Right atrium auricular region (tissue), 2 donors: ENCODE measurements at regions not wholly inside any gene's neighbourhood (a gene's known extent, or its start where the extent isn't known, plus 50 kb on each side); places are given as distances from the start of the nearest gene placed in this dataset.

Source experiments
- DNase-seq: peaks from one replicate; pipeline ENCODE4 v3.0.0-alpha.2; 2019; ENCODE audit warnings: low spot score
- H3K27ac ChIP-seq, 2 donors: fragments of 200-600 bp; sonication (generic); 1 replicate in 1 of 2; 2 replicates in 1 of 2; pipeline ENCODE4 v1.5.1; 2016 to 2019
- H3K27me3 ChIP-seq, 2 donors: fragments of 200-600 bp; sonication (generic); one replicate each; pipeline versions ENCODE4 v1.5.1 to v1.6.0; 2017 to 2019
- H3K36me3 ChIP-seq: fragments of 200-600 bp; sonication (generic); one replicate; pipeline ENCODE4 v1.5.1; 2016
- H3K4me1 ChIP-seq, 2 donors: fragments of 200-600 bp; sonication (generic); one replicate each; pipeline versions ENCODE4 v1.5.1 to v1.6.0; 2017 to 2019
- H3K4me3 ChIP-seq, 2 donors: fragments of 200-600 bp; sonication (generic); 1 replicate in 1 of 2; 2 replicates in 1 of 2; pipeline ENCODE4 v1.5.1; 2017 to 2019; ENCODE audit warnings: mild to moderate bottlenecking in 1 of 2, moderate library complexity in 1 of 2
- H3K9me3 ChIP-seq, 2 donors: fragments of 200-600 bp; sonication (generic); one replicate each; pipeline ENCODE4 v1.5.1; 2019
- TF ChIP-seq, protein P1 (sequence below), 2 donors: fragments of 200-600 bp; sonication (generic); IDR thresholded peaks; one replicate each; pipeline ENCODE4 v1.5.1; 2019; ENCODE audit warnings: antibody characterized with exemption in 2 of 2

DNA sequence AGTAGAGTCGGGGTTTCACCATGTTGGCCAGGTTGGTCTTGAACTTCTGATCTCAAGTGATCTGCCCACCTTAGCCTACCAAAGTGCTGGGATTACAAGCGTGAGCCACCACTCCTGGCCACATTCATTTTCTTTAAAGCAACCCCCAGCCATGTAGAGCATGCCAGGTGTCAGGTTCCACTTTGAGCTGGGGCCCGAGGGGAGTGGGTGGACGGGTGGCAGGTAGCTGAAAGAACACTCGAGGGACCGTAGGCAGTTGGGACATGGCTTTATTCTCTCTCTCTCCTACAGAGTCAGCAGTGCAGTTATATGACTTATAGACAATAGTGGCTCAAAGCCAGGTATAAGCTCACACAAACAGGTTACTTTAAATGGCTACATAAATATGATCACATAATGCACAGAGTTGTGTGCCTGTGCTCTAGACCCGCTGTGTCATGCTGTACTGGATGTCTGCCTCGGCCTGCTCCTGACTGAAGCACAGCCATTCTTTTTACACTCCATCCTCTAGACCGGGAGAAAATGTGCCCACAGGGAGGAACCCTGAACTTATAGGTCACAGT is 60.5 kb upstream of the FAM120A start:
- Histone ChIP-seq H3K27ac (no peak overlapping the region), H3K9me3 (peaks cover 0 to 3% of the 10 kb centered on the region in 2 donors), H3K27me3 (no peaks in the 10 kb centered on the region), H3K36me3 (no peaks in the 10 kb centered on the region), H3K4me1 (no peaks in the 10 kb centered on the region), H3K4me3 (no peak overlapping the region)
- TF ChIP-seq, protein P1, sequence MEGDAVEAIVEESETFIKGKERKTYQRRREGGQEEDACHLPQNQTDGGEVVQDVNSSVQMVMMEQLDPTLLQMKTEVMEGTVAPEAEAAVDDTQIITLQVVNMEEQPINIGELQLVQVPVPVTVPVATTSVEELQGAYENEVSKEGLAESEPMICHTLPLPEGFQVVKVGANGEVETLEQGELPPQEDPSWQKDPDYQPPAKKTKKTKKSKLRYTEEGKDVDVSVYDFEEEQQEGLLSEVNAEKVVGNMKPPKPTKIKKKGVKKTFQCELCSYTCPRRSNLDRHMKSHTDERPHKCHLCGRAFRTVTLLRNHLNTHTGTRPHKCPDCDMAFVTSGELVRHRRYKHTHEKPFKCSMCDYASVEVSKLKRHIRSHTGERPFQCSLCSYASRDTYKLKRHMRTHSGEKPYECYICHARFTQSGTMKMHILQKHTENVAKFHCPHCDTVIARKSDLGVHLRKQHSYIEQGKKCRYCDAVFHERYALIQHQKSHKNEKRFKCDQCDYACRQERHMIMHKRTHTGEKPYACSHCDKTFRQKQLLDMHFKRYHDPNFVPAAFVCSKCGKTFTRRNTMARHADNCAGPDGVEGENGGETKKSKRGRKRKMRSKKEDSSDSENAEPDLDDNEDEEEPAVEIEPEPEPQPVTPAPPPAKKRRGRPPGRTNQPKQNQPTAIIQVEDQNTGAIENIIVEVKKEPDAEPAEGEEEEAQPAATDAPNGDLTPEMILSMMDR (IDR thresholded peaks at IDR 0.05) = no peak
- DNase-seq = no peak

DNA sequence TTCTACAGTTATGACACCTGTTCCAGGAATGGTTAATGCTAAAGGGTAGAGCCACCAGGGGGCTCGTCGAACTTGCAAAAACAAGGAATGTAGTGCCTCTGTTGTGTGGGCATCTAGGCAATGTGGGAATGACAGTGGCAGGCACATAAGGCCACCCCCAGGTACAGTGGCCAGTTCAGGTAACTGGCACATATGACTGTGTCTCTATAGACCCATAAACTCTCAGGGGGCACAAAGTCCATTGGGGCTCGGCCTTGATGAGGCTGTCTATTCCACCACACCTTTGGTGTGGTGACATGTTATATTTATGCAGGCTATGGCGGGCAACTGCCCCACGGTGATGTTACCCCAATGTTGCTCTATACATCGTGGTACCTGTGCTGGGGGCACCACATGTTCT is 59.6 kb upstream of the FAM120A start:
- Histone ChIP-seq H3K4me1 (no peaks in the 10 kb centered on the region), H3K4me3 (no peak overlapping the region), H3K27me3 (no peaks in the 10 kb centered on the region), H3K9me3 (peaks cover 0 to 3% of the 10 kb centered on the region in 2 donors), H3K27ac (no peak overlapping the region), H3K36me3 (no peaks in the 10 kb centered on the region)
- DNase-seq = no peak
- TF ChIP-seq, protein P1 (IDR thresholded peaks at IDR 0.05) = no peak

DNA sequence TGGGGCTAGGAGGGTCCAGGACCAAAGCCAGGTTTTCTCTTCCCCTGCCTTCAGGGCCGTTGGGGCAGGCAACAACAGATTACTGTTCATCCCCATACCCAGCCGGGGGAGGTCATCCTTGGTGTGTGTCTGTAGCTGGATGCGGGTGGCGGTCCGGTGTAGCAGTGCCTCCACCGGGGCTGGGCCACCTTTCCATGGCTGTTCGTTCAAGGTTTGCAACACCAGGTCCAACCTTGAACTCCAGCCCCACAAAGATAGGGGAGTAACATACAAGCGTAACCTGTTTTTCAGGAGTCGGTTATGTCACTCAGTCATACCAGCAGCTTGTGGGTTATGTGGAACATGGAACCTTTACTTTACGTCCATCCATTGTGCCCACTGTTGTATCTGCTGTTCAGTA is 58.5 kb upstream of the FAM120A start:
- H3K4me1 ChIP-seq = no peaks in the 10 kb centered on the region
- H3K27me3 ChIP-seq = no peaks in the 10 kb centered on the region
- no peaks in the 10 kb centered on the region for H3K36me3 ChIP-seq
- no peak for DNase-seq
- H3K27ac ChIP-seq = no peak overlapping the region
- H3K4me3 ChIP-seq = no peak overlapping the region
- peaks cover 0 to 3% of the 10 kb centered on the region in 2 donors for H3K9me3 ChIP-seq
- TF ChIP-seq, protein P1 (IDR thresholded peaks at IDR 0.05) = no peak
